OCI-LY1 (cell line): ENCODE measurements at regions not wholly inside any gene's neighbourhood (a gene's known extent, or its start where the extent isn't known, plus 50 kb on each side); places are given as distances from the start of the nearest gene placed in this dataset.

Experiments used
- EZH2 ChIP-seq: fragments of 200-600 bp; sonication (generic), shearing (Covaris generic); IDR thresholded peaks from 2 replicates; pipeline ENCODE4 v1.8.0; 2017; ENCODE audit warnings: borderline replicate concordance, mixed run types, mild to moderate bottlenecking, antibody characterized with exemption, low read length, moderate library complexity, mixed read lengths
- TF ChIP-seq, protein P1 (sequence below): fragments of 200-600 bp; sonication (generic), shearing (Covaris generic); IDR thresholded peaks from 2 replicates; pipeline ENCODE4 v1.5.1; 2017; ENCODE audit warnings: mild to moderate bottlenecking, antibody characterized with exemption, low read length, moderate library complexity, mixed read lengths

GRCh38 chr3:99484871-99485270 is 153.5 kb upstream of the COL8A1 start:
- TF ChIP-seq, protein P1, sequence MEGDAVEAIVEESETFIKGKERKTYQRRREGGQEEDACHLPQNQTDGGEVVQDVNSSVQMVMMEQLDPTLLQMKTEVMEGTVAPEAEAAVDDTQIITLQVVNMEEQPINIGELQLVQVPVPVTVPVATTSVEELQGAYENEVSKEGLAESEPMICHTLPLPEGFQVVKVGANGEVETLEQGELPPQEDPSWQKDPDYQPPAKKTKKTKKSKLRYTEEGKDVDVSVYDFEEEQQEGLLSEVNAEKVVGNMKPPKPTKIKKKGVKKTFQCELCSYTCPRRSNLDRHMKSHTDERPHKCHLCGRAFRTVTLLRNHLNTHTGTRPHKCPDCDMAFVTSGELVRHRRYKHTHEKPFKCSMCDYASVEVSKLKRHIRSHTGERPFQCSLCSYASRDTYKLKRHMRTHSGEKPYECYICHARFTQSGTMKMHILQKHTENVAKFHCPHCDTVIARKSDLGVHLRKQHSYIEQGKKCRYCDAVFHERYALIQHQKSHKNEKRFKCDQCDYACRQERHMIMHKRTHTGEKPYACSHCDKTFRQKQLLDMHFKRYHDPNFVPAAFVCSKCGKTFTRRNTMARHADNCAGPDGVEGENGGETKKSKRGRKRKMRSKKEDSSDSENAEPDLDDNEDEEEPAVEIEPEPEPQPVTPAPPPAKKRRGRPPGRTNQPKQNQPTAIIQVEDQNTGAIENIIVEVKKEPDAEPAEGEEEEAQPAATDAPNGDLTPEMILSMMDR: no peak
- no peak for TF ChIP-seq EZH2
